Kidney epithelial cell (primary cell): ENCODE measurements at regions not wholly inside any gene's neighbourhood (a gene's known extent, or its start where the extent isn't known, plus 50 kb on each side); places are given as distances from the start of the nearest gene placed in this dataset.
A peak's percentile ranks its signal among the peaks of the same experiment; 100 is the strongest.

Experiments used
- DNase-seq: peaks from one replicate; pipeline ENCODE4 v3.0.0-alpha.2; 2010; ENCODE audit warnings: low read depth
- H3K27me3 ChIP-seq: 2 replicates; pipeline ENCODE4 v1.6.0; 2011; ENCODE audit warnings: low read length; ENCODE audit not compliant: control insufficient read depth, insufficient read depth
- H3K36me3 ChIP-seq: 2 replicates; pipeline ENCODE4 v1.5.1; 2011; ENCODE audit warnings: low read length; ENCODE audit not compliant: control insufficient read depth, insufficient read depth
- H3K4me3 ChIP-seq: 2 replicates; pipeline ENCODE4 v1.5.1; 2011; ENCODE audit warnings: low read depth, mild to moderate bottlenecking, control low read depth, low read length
- TF ChIP-seq, protein P1 (sequence below): IDR thresholded peaks from 2 replicates; pipeline ENCODE4 v1.5.1; 2011; ENCODE audit warnings: mild to moderate bottlenecking, moderate library complexity, low read length, control low read depth, inconsistent platforms; ENCODE audit not compliant: insufficient read depth, poor library complexity, severe bottlenecking

DNA sequence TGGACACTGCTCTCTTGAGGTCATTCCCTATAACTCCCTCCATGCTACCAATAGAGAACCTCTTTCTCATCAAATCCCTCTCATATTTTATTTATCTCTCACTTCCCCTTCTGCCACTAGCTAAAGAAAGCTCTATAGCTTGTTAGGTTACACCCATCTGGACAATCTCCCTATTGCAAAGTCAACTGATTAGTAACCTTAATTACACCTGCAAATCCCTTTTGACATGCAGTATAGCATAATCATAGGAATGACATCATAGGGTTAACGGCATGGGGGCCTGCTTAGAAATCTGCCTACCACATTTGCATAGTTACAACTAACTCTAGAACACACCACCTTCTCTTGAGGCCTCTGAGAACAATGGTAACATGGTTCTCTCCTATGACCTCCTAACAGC lies 181.2 kb downstream of the EMP1 start:
- TF ChIP-seq, protein P1, sequence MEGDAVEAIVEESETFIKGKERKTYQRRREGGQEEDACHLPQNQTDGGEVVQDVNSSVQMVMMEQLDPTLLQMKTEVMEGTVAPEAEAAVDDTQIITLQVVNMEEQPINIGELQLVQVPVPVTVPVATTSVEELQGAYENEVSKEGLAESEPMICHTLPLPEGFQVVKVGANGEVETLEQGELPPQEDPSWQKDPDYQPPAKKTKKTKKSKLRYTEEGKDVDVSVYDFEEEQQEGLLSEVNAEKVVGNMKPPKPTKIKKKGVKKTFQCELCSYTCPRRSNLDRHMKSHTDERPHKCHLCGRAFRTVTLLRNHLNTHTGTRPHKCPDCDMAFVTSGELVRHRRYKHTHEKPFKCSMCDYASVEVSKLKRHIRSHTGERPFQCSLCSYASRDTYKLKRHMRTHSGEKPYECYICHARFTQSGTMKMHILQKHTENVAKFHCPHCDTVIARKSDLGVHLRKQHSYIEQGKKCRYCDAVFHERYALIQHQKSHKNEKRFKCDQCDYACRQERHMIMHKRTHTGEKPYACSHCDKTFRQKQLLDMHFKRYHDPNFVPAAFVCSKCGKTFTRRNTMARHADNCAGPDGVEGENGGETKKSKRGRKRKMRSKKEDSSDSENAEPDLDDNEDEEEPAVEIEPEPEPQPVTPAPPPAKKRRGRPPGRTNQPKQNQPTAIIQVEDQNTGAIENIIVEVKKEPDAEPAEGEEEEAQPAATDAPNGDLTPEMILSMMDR, result no peak
- no peaks in the 10 kb centered on the region for H3K27me3 ChIP-seq
- no peak for DNase-seq
- H3K36me3 ChIP-seq, result no peaks in the 10 kb centered on the region
- H3K4me3 ChIP-seq, result no peak overlapping the region

- Histone ChIP-seq H3K36me3 (no peaks in the 10 kb centered on the region), H3K27me3 (no peaks in the 10 kb centered on the region), H3K4me3 (no peak overlapping the region)
- DNase-seq, result peak; percentile 71
- TF ChIP-seq, protein P1, result no peak
Observed at GRCh38 chr12:13376610-13377373, 180.3 kb downstream of the EMP1 start.

- Histone ChIP-seq H3K27me3 (no peaks in the 10 kb centered on the region), H3K36me3 (no peaks in the 10 kb centered on the region), H3K4me3 (no peak overlapping the region)
- DNase-seq, result no peak
- TF ChIP-seq, protein P1, result no peak
Observed at GRCh38 chr12:13375583-13376345, 179.2 kb downstream of the EMP1 start.

- no peak overlapping the region for H3K4me3 ChIP-seq
- no peaks in the 10 kb centered on the region for H3K27me3 ChIP-seq
- TF ChIP-seq, protein P1, result no peak
- H3K36me3 ChIP-seq, result no peaks in the 10 kb centered on the region
- no peak for DNase-seq
Observed at GRCh38 chr12:13374793-13375192, 178.3 kb downstream of the EMP1 start.

- TF ChIP-seq, protein P1, result no peak
- no peaks in the 10 kb centered on the region for H3K27me3 ChIP-seq
- no peak for DNase-seq
- no peak overlapping the region for H3K4me3 ChIP-seq
- H3K36me3 ChIP-seq, result no peaks in the 10 kb centered on the region
Observed at GRCh38 chr12:13373803-13374202, 177.3 kb downstream of the EMP1 start.
